Tibial nerve (tissue), 4 donors: ENCODE measurements at regions not wholly inside any gene's neighbourhood (a gene's known extent, or its start where the extent isn't known, plus 50 kb on each side); places are given as distances from the start of the nearest gene placed in this dataset.

ENCODE experiments used
- DNase-seq, 2 donors: peaks; one replicate each; pipeline ENCODE4 v3.0.0-alpha.2; 2019; ENCODE audit warnings: low spot score in 2 of 2
- H3K27ac ChIP-seq, 4 donors: fragments of 200-600 bp; sonication (generic) in 3 of 4; one replicate each; pipeline ENCODE4 v1.5.1; 2017 to 2019; ENCODE audit warnings: mild to moderate bottlenecking in 1 of 4
- H3K27me3 ChIP-seq, 2 donors: fragments of 200-600 bp; sonication (generic) in 1 of 2; one replicate each; pipeline versions ENCODE4 v1.5.1 to v1.6.0; 2017 to 2019
- H3K36me3 ChIP-seq, 3 donors: fragments of 200-600 bp; sonication (generic); one replicate each; pipeline ENCODE4 v1.5.1; 2018 to 2019
- H3K4me1 ChIP-seq, 4 donors: fragments of 200-600 bp; sonication (generic) in 3 of 4; one replicate each; pipeline ENCODE4 v1.5.1; 2017 to 2019
- H3K4me3 ChIP-seq, 4 donors: fragments of 200-600 bp; sonication (generic) in 3 of 4; one replicate each; pipeline ENCODE4 v1.5.1; 2017 to 2019; ENCODE audit warnings: mild to moderate bottlenecking in 1 of 4, moderate library complexity in 1 of 4
- H3K9me3 ChIP-seq, 4 donors: fragments of 200-600 bp; sonication (generic) in 3 of 4; one replicate each; pipeline ENCODE4 v1.5.1; 2017 to 2019
- CTCF ChIP-seq, 5 experiments: fragments of 200-600 bp in 3 of 5; fragments of 450-650 bp in 2 of 5; sonication (generic) in 3 of 5; IDR thresholded peaks; one replicate each; pipeline ENCODE4 v1.5.1; 2016 to 2019; ENCODE audit warnings: antibody characterized with exemption in 5 of 5, mild to moderate bottlenecking in 3 of 5, moderate library complexity in 2 of 5
- EP300 ChIP-seq, 2 donors: sonication (generic); formaldehyde crosslinking; IDR thresholded peaks; one replicate each; pipeline ENCODE4 v1.6.1; 2017; ENCODE audit warnings: antibody characterized with exemption in 2 of 2, mild to moderate bottlenecking in 1 of 2
- POLR2A ChIP-seq, 2 donors: fragments of 450-650 bp; IDR thresholded peaks; one replicate each; pipeline ENCODE4 v1.6.1; 2017; ENCODE audit warnings: antibody characterized with exemption in 2 of 2, mild to moderate bottlenecking in 2 of 2, moderate library complexity in 2 of 2
- WGBS, 2 donors: methylation state at CpG; one replicate each; pipeline ENCODE4 v1.1.5; 2018; 5-methylcytosine and 5-hydroxymethylcytosine counted together

- DNase-seq, result no peak
- no peak overlapping the region for H3K4me3 ChIP-seq
- TF ChIP-seq POLR2A (IDR thresholded peaks at IDR 0.05) (no peak), CTCF (IDR thresholded peaks at IDR 0.05) (no peak), EP300 (IDR thresholded peaks at IDR 0.05) (no peak)
- no peak overlapping the region for H3K27ac ChIP-seq
- no peaks in the 10 kb centered on the region for H3K36me3 ChIP-seq
- H3K9me3 ChIP-seq, result peaks cover 0 to 25% (median 4%) of the 10 kb centered on the region in 4 donors
- 94 to 99% methylated on average over 2 of the region's 2 CpGs for WGBS, 2 donors
- H3K4me1 ChIP-seq, result no peaks in the 10 kb centered on the region
- H3K27me3 ChIP-seq, result no peaks in the 10 kb centered on the region
Observed at GRCh38 chr5:4185127-4185526, 589.5 kb downstream of the IRX1 start.

GRCh38 chr5:4188704-4189103, 593.1 kb downstream of the IRX1 start:
- no peak for DNase-seq
- Histone ChIP-seq H3K36me3 (no peaks in the 10 kb centered on the region), H3K27ac (no peak overlapping the region), H3K4me3 (no peak overlapping the region), H3K27me3 (no peaks in the 10 kb centered on the region), H3K9me3 (peaks cover 0 to 17% (median 4%) of the 10 kb centered on the region in 4 donors), H3K4me1 (no peaks in the 10 kb centered on the region)
- no peak for TF ChIP-seq EP300 (IDR thresholded peaks at IDR 0.05)
- no peak for TF ChIP-seq POLR2A (IDR thresholded peaks at IDR 0.05)
- TF ChIP-seq CTCF (IDR thresholded peaks at IDR 0.05), result no peak
- WGBS, 2 donors, result 85% methylated on average over 4 of the region's 4 CpGs

GRCh38 chr5:4189317-4189716, 593.7 kb downstream of the IRX1 start:
- no peak for DNase-seq
- Histone ChIP-seq H3K36me3 (no peaks in the 10 kb centered on the region), H3K9me3 (peaks cover 0 to 11% (median 3%) of the 10 kb centered on the region in 4 donors), H3K4me3 (no peak overlapping the region), H3K27me3 (no peaks in the 10 kb centered on the region), H3K4me1 (no peaks in the 10 kb centered on the region), H3K27ac (no peak overlapping the region)
- 51 to 63% methylated on average over 2 of the region's 2 CpGs for WGBS, 2 donors
- TF ChIP-seq EP300 (IDR thresholded peaks at IDR 0.05) (no peak), CTCF (IDR thresholded peaks at IDR 0.05) (no peak), POLR2A (IDR thresholded peaks at IDR 0.05) (no peak)

- Histone ChIP-seq H3K27me3 (no peaks in the 10 kb centered on the region), H3K4me1 (no peaks in the 10 kb centered on the region), H3K9me3 (no peaks in the 10 kb centered on the region), H3K4me3 (no peak overlapping the region), H3K27ac (no peak overlapping the region), H3K36me3 (no peaks in the 10 kb centered on the region)
- DNase-seq, result no peak
- no peak for TF ChIP-seq POLR2A (IDR thresholded peaks at IDR 0.05)
- WGBS, 2 donors, result 86 to 90% methylated on average over 3 of the region's 3 CpGs
Observed at GRCh38 chr5:4191041-4191440, 595.4 kb downstream of the IRX1 start.

- no peaks in the 10 kb centered on the region for H3K27me3 ChIP-seq
- H3K4me1 ChIP-seq, result no peaks in the 10 kb centered on the region
- H3K4me3 ChIP-seq, result no peak overlapping the region
- H3K9me3 ChIP-seq, result no peaks in the 10 kb centered on the region
- H3K36me3 ChIP-seq, result no peaks in the 10 kb centered on the region
- no peak for DNase-seq
- 89 to 94% methylated on average over 10 of the region's 10 CpGs for WGBS, 2 donors
- H3K27ac ChIP-seq, result no peak overlapping the region
- TF ChIP-seq EP300 (IDR thresholded peaks at IDR 0.05), result no peak
- TF ChIP-seq CTCF (IDR thresholded peaks at IDR 0.05), result no peak
- TF ChIP-seq POLR2A (IDR thresholded peaks at IDR 0.05), result no peak
Observed at GRCh38 chr5:4191703-4192102, 596.1 kb downstream of the IRX1 start.

GRCh38 chr5:4192111-4192510, 596.5 kb downstream of the IRX1 start:
- H3K4me3 ChIP-seq, result no peak overlapping the region
- H3K9me3 ChIP-seq, result no peaks in the 10 kb centered on the region
- WGBS, 2 donors, result 88 to 90% methylated on average over 10 of the region's 10 CpGs
- H3K4me1 ChIP-seq, result no peaks in the 10 kb centered on the region
- no peaks in the 10 kb centered on the region for H3K36me3 ChIP-seq
- H3K27ac ChIP-seq, result no peak overlapping the region
- H3K27me3 ChIP-seq, result no peaks in the 10 kb centered on the region
- no peak for TF ChIP-seq POLR2A (IDR thresholded peaks at IDR 0.05)
- TF ChIP-seq EP300 (IDR thresholded peaks at IDR 0.05), result no peak
- no peak for TF ChIP-seq CTCF (IDR thresholded peaks at IDR 0.05)
- DNase-seq, result no peak
